T-helper 2 cell (primary cell): ENCODE measurements at regions not wholly inside any gene's neighbourhood (a gene's known extent, or its start where the extent isn't known, plus 50 kb on each side); places are given as distances from the start of the nearest gene placed in this dataset.

Source experiments
- DNase-seq, 5 experiments: peaks; one replicate each; pipeline versions ENCODE4 v3.0.0 to v3.0.0-alpha.2; 2012 to 2022

- DNase-seq: no peak
Observed at GRCh38 chr18:54772056-54772455, 56.2 kb upstream of the RAB27B start.

- no peak for DNase-seq
Observed at GRCh38 chr18:54774423-54774822, 53.9 kb upstream of the RAB27B start.

- no peak for DNase-seq
Observed at GRCh38 chr18:54774981-54775665, 53.2 kb upstream of the RAB27B start.

- DNase-seq: no peak
Observed at GRCh38 chr18:54775686-54776085, 52.6 kb upstream of the RAB27B start.

- peak in 1 of 5 experiments; percentile 56 for DNase-seq
Observed at GRCh38 chr18:54776282-54776977, 51.8 kb upstream of the RAB27B start.

- DNase-seq: no peak
Observed at GRCh38 chr18:54777118-54777791, 51.0 kb upstream of the RAB27B start.

GRCh38 chr18:54777989-54778388 lies 50.3 kb upstream of the RAB27B start:
- no peak for DNase-seq
